GM18909 (cell line): ENCODE measurements at regions not wholly inside any gene's neighbourhood (a gene's known extent, or its start where the extent isn't known, plus 50 kb on each side); places are given as distances from the start of the nearest gene placed in this dataset.

ENCODE experiments used
- ATAC-seq: cut with Tn5 transposase; IDR thresholded peaks from one replicate; pipeline ENCODE4 v1.9.1; 2021; ENCODE audit warnings: mild to moderate bottlenecking; ENCODE audit not compliant: unreplicated experiment, poor library complexity

- no peak for ATAC-seq
These were observed 122.5 kb upstream of the ETS2 start for GRCh38 chr21:38683222-38683621.

- no peak for ATAC-seq
These were observed 117.7 kb upstream of the ETS2 start for GRCh38 chr21:38688068-38688467.

DNA sequence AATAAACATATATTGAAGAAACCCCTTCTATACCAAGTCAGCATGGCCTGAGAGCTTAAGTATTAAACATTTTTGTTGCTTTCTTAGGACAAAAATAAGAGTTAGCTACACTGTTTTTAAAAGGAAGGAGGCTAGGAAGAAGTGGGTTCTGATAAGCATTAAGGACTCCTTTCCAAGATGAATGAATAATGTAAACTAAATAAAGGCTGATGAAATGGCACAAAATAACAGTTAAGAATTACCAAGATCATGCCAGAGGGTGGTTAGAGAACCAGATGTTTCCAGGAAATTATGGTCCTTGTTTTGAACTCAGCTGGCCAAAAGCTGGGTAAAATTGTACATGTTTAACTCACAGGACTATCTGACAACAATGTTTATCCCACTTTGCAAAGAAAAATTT is 114.1 kb upstream of the ETS2 start:
- ATAC-seq = no peak

GRCh38 chr21:38696579-38696978 is 109.2 kb upstream of the ETS2 start:
- ATAC-seq = no peak

DNA sequence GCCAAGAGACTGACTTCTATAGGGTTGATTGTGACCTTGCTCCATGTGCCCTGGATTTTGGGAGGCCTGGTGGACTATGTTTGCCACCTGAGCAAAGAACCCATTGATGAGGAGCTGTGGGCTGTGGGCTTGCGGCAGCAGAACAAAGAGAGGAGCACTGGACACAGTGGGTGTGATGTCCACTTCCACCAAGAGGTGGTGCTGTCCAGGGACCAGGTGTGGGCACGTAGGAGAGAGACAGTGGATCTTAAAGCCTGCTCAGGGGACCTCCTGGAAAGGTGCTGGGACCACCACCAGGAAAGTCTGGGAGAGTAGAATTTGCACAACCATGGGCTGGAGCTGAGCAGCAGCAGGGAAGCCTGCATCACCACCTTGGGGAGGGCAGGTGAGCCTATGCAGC is 106.7 kb upstream of the ETS2 start:
- no peak for ATAC-seq

DNA sequence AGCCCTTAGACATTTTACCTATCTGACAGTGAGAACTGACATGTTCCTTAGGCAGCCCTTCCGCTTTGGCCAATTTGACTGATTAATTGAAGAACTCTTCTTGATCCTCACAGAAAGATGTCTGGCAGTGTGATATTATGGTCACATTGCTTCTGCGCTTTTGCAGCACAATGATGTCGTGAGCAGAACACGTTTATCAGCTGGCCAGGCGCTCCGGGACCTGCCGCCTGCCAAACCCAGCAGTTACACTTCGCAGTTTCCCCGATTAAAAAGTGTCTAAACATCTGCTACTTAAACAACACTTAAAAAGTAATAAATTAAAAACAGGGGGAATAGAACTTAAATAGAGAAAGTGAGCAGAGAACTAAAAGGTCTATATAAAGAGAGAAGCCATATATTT is 103.5 kb upstream of the ETS2 start:
- no peak for ATAC-seq

DNA sequence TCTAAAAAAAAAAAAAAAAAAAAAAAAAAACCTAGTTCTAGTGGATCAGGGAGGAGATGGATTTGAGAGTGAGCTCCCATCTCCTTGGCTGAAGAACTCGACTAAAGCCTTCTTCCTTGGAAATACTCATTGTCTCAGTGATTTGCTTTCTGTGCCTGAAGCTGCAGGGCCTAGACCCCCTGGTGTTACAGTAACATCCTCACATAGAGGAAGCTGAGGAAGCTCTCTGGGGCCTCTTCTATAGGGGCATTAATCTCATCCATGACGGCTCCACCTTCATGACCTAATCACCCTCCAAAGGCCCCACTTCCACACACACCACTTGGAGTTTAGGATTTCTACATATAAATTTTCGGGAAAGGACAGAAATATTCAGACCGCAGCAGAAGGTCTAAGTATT is 95.9 kb upstream of the ETS2 start:
- ATAC-seq = no peak

DNA sequence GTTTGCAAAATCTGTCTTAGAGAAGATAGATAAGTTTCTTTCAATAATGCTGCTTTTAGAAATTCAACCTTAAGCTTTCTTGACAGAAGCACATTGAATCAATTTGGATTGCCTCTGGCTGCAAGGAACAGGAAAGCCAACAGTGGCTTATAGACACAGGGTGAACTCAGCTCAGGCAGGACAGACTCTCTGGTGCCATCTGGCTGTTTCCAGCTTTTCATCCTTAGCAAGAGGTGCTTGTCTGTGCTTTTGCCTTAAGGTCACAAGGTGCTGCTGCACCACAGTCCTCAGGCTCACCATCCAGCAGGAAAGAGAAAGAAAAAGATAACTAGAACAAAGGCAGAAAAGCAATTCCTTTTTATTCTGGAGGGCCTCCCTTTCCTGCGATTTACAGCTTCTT is 93.7 kb upstream of the ETS2 start:
- no peak for ATAC-seq

DNA sequence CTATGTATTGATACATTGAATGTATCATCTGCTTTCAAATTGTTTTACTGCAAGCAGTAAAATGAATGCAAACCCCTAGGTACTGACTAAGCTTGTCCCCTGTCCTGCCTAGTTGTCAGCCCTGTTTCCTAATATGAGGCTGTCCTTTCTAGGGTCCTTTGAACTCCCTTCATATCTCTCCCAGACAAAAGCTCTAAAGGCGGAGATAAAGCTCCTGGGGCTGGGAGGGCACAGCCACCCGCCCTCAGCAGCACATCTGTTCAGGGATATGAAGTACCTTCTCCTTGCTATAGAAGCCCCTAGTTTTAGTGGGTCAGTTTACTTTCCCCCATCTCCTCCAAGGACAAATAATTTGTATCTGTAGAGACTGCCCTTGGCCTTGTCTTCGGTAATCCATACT is 93.1 kb upstream of the ETS2 start:
- no peak for ATAC-seq

DNA sequence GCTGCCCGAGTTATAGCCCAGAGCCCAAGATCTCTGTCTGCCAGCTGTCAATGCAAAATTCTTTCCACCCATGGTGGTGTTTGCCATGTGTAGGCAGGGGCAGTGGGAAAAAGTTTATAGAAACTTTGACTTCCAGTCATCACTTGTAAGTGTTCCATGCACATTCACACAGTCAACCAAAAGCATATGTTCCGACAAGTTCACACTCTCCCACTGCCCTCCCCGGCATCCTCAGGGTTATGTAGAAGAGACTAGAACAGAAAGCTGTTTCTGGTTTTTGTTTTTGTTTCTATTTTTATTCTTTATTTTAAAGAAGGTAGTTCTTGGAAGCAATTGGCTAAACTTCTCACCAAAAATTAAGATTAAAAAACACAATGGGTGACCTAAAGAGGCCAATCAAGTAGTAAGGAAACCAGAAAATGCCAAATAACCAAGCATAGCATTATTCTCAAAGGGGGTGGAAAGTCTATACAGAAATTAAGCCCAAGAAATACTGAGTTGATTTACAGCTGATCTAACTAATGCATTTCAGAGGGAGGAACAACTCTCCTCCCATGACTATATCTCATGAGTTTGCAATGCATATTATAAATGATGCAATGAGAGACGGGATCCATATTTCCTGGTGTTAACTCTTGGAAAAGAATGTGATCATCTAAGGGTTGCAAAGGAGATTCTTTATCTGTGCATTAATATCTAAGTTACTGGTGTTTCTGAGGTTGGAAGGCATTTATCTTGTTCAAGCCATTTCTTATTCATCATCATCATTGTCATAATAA is 91.5 kb upstream of the ETS2 start:
- ATAC-seq = no peak

- ATAC-seq = no peak
These were observed 90.7 kb upstream of the ETS2 start for GRCh38 chr21:38714999-38715398.

DNA sequence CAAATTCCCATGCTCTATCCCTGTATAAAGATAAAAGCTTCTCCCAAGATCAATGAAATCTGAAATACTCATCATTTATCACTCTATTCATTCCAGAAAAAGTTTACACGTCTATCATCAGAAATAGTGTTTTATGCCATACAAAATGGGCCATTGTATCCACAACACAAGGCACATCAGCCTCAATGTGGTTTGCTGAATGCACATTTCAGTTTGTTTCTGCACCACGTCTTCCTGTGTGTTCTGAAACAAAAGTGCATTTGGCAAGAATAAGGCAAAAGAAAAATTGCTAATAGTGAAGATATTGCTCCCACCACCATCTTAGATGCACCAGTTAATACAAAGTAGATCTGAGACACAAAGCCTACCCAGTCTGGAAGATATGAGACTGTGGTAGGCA is 89.6 kb upstream of the ETS2 start:
- no peak for ATAC-seq

GRCh38 chr21:38716942-38717341 is 88.8 kb upstream of the ETS2 start:
- no peak for ATAC-seq

- ATAC-seq = no peak
These were observed 87.2 kb upstream of the ETS2 start for GRCh38 chr21:38718481-38718880.

- no peak for ATAC-seq
These were observed 85.7 kb upstream of the ETS2 start for GRCh38 chr21:38720074-38720473.

GRCh38 chr21:38721055-38721454 is 84.7 kb upstream of the ETS2 start:
- no peak for ATAC-seq

- no peak for ATAC-seq
These were observed 83.8 kb upstream of the ETS2 start for GRCh38 chr21:38721958-38722357.

GRCh38 chr21:38725196-38726157 is 80.3 kb upstream of the ETS2 start:
- no peak for ATAC-seq

DNA sequence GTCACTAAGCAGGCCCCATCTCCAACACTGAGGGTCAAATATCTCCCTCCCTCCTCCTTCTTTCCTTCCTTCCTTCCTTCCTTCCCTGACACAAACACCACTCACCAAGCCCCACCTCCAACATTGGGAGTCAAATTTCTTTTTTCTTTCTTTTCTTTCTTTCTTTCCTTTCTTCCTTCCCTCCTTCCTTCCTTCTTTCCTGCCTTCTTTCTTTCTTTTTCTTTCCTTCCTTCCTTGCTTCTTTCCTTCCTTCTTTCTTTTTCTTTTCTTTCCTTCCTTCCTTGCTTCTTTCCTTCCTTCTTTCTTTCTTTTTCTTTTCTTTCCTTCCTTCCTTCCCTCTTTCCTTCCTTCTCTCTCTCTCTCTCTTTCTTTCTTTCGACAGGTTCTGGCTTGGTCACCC is 79.2 kb upstream of the ETS2 start:
- ATAC-seq = no peak

DNA sequence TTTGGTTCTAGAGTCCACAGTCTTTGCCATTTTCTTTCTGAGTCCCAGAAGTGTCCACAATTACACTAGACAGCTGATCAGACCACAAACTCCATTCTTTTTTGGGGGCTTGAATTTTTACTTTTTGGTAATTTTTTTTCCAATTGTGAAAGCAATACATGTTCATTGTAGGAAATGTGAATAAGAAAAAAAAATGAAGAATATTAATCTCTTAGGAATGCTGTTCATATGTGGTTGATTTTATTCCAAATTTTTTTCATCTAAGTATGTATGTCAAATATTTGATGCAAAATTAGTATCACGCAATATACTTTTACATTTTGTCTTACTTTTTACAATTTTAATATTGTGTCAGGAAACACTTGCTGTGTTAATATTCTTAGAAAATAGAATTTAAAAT is 76.4 kb upstream of the ETS2 start:
- ATAC-seq = no peak

DNA sequence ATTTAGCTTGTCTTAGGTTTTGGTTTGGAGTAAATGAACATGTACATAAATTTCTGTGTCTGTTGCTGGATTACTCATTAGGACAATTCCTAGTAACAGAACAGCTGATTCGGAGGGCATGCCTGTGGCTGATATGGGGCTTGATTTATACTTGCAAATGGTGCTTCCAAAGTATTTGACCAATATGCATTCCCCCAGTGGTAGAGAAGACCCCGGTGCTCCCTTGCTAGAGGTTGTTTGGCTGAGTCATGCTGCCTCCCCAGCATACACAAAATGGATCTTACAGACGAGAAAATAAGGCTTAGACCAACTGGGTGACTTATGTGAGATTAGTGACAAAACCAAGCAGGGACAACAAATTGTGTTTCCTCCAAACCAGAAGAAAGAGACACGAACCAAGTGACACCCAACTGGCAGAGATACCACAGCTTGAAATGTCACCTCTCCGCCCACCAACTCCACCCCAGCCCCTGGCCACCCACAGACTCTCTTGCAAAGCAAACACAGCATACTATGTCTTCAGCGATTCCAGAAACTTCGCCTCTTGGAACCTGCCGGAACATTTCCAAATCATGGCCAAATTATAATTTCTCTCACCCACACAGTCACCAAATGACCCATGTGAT is 75.9 kb upstream of the ETS2 start:
- no peak for ATAC-seq
